ENCODE measurements at regions not wholly inside any gene's neighbourhood (a gene's known extent, or its start where the extent isn't known, plus 50 kb on each side); places are given as distances from the start of the nearest gene placed in this dataset.

GRCh38 chr2:66382091-66382490 is 52.8 kb upstream of the MEIS1 start:
- no peak for DNase-seq

- DNase-seq = no peak
Observed at GRCh38 chr2:66379473-66379872, 55.5 kb upstream of the MEIS1 start.

- DNase-seq = no peak
Observed at GRCh38 chr2:66377832-66378231, 57.1 kb upstream of the MEIS1 start.

GRCh38 chr2:66370824-66371223 is 64.1 kb upstream of the MEIS1 start:
- DNase-seq = no peak

GRCh38 chr2:66366619-66367018 is 68.3 kb upstream of the MEIS1 start:
- DNase-seq = no peak

GRCh38 chr2:66364495-66365333 is 70.2 kb upstream of the MEIS1 start:
- DNase-seq = no peak

GRCh38 chr2:66362701-66363100 is 72.2 kb upstream of the MEIS1 start:
- no peak for DNase-seq

- no peak for DNase-seq
Observed at GRCh38 chr2:66346231-66346664, 88.7 kb upstream of the MEIS1 start.

- DNase-seq = no peak
Observed at GRCh38 chr2:66344087-66344663, 90.8 kb upstream of the MEIS1 start.

- no peak for DNase-seq
Observed at GRCh38 chr2:66343259-66343658, 91.7 kb upstream of the MEIS1 start.

- no peak for DNase-seq
Observed at GRCh38 chr2:66340521-66340920, 94.4 kb upstream of the MEIS1 start.

- no peak for DNase-seq
Observed at GRCh38 chr2:66334237-66335029, 100.5 kb upstream of the MEIS1 start.

GRCh38 chr2:66331176-66331575 is 103.7 kb upstream of the MEIS1 start:
- DNase-seq = no peak

GRCh38 chr2:66329081-66329605 is 105.8 kb upstream of the MEIS1 start:
- DNase-seq = no peak

GRCh38 chr2:66327066-66327740 is 107.7 kb upstream of the MEIS1 start:
- DNase-seq = no peak

- no peak for DNase-seq
Observed at GRCh38 chr2:66324909-66325528, 109.9 kb upstream of the MEIS1 start.

GRCh38 chr2:66324356-66324755 is 110.6 kb upstream of the MEIS1 start:
- DNase-seq = no peak

GRCh38 chr2:66323406-66323805 is 111.5 kb upstream of the MEIS1 start:
- DNase-seq = no peak

- DNase-seq = no peak
Observed at GRCh38 chr2:66322506-66323260, 112.2 kb upstream of the MEIS1 start.

GRCh38 chr2:66318009-66318561 is 116.8 kb upstream of the MEIS1 start:
- DNase-seq = no peak

GRCh38 chr2:66317268-66317890 is 117.5 kb upstream of the MEIS1 start:
- no peak for DNase-seq
